ENCODE measurements at regions not wholly inside any gene's neighbourhood (a gene's known extent, or its start where the extent isn't known, plus 50 kb on each side); places are given as distances from the start of the nearest gene placed in this dataset.

DNA sequence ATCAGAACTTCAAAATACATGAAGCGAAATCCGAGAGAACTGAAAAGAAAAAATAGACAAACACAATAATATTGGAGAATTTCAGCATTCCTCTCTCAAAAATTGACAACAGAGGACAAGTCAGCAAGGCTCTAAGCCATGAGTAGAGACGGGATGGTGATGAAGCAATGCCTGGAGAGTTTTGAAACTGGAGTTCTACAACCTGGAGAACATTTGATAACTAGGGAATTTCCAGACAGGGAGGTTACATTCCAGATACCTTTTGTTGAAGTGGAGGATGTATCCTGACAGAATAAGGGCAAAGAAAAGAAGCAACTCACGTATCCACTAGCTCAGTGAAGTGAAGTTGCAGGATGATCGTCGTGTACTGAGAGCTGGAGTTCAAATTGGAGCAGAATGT lies 291.4 kb downstream of the CTTN start:
- no peak overlapping the region for H3K27ac ChIP-seq
- H3K36me3 ChIP-seq (ENCODE audit: insufficient read depth in 1 of 2, low read depth in 1 of 2) = no peaks in the 10 kb centered on the region
- no peak for ATAC-seq
- H3K27me3 ChIP-seq (ENCODE audit: insufficient read depth in 3 of 3, low read length in 2 of 3) = peaks cover 0 to 4% (median 0%) of the 10 kb centered on the region in 3 donors
- H3K4me1 ChIP-seq = no peaks in the 10 kb centered on the region
- intact Hi-C loops (cut with DNase I) = no loop called here
- TF ChIP-seq CTCF (IDR thresholded peaks at IDR 0.05) = no peak
- WGBS, 3 donors = 79 to 85% (median 83%) methylated on average over 6 of the region's 6 CpGs
- H3K9me3 ChIP-seq = no peaks in the 10 kb centered on the region
- H3K4me3 ChIP-seq = no peak overlapping the region
- DNase-seq = no peak

GRCh38 chr11:70692131-70692530 lies 293.8 kb downstream of the CTTN start:
- DNase-seq = no peak
- intact Hi-C loops (cut with DNase I) = no loop called here
- 85 to 90% (median 89%) methylated on average over 5 of the region's 5 CpGs for WGBS, 3 donors

DNA sequence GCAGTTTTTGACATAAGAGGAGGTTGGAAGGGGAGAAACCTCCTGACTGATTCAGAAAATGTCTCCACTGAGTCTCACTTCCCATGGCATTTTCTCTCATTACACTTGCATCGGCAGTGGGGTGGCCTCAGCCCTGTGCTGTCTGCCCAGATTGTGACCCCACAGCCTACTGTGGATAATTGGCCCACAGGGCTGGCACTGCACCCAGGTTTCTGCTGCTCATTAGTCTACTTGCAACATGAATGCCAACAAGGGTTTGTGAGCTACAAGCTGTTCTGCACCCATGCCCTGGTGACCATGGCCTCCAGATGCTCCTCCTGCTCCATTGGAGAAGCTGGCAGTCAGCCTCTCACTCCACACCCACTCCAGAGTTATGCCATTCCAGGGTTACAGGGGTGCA lies 296.0 kb downstream of the CTTN start:
- 23 to 37% (median 28%) methylated on average over 1 of the region's 1 CpG for WGBS, 3 donors
- no peak overlapping the region for H3K4me3 ChIP-seq
- intact Hi-C loops (cut with DNase I) = no loop called here
- no peak for TF ChIP-seq CTCF (IDR thresholded peaks at IDR 0.05)
- ATAC-seq = no peak
- no peaks in the 10 kb centered on the region for H3K9me3 ChIP-seq
- H3K27me3 ChIP-seq (ENCODE audit: insufficient read depth in 3 of 3, low read length in 2 of 3) = peaks cover 0 to 4% (median 0%) of the 10 kb centered on the region in 3 donors
- DNase-seq = no peak
- no peaks in the 10 kb centered on the region for H3K36me3 ChIP-seq (ENCODE audit: insufficient read depth in 1 of 2, low read depth in 1 of 2)
- H3K4me1 ChIP-seq = no peaks in the 10 kb centered on the region
- H3K27ac ChIP-seq = no peak overlapping the region

More at GRCh38 chr11:70692131-70692530, 293.8 kb downstream of the CTTN start:
- TF ChIP-seq CTCF (IDR thresholded peaks at IDR 0.05) = no peak
- ATAC-seq = no peak
- Histone ChIP-seq H3K4me1 (no peaks in the 10 kb centered on the region), H3K36me3 (ENCODE audit: insufficient read depth in 1 of 2, low read depth in 1 of 2) (no peaks in the 10 kb centered on the region), H3K4me3 (no peak overlapping the region), H3K27ac (no peak overlapping the region), H3K27me3 (ENCODE audit: insufficient read depth in 3 of 3, low read length in 2 of 3) (peaks cover 0 to 4% (median 0%) of the 10 kb centered on the region in 3 donors), H3K9me3 (no peaks in the 10 kb centered on the region)

GRCh38 chr11:70695086-70695960 lies 297.0 kb downstream of the CTTN start:
- intact Hi-C loops (cut with DNase I) = no loop called here
- no peak overlapping the region for H3K27ac ChIP-seq
- H3K27me3 ChIP-seq (ENCODE audit: insufficient read depth in 3 of 3, low read length in 2 of 3) = peaks cover 0 to 4% (median 0%) of the 10 kb centered on the region in 3 donors
- ATAC-seq (no peak), DNase-seq (no peak)
- H3K36me3 ChIP-seq (ENCODE audit: insufficient read depth in 1 of 2, low read depth in 1 of 2) = no peaks in the 10 kb centered on the region
- no peak overlapping the region for H3K4me3 ChIP-seq
- 86 to 89% (median 88%) methylated on average over 13 of the region's 13 CpGs for WGBS, 3 donors
- no peaks in the 10 kb centered on the region for H3K4me1 ChIP-seq
- no peaks in the 10 kb centered on the region for H3K9me3 ChIP-seq
- no peak for TF ChIP-seq CTCF (IDR thresholded peaks at IDR 0.05)
